ENCODE measurements at regions not wholly inside any gene's neighbourhood (a gene's known extent, or its start where the extent isn't known, plus 50 kb on each side); places are given as distances from the start of the nearest gene placed in this dataset.

DNA sequence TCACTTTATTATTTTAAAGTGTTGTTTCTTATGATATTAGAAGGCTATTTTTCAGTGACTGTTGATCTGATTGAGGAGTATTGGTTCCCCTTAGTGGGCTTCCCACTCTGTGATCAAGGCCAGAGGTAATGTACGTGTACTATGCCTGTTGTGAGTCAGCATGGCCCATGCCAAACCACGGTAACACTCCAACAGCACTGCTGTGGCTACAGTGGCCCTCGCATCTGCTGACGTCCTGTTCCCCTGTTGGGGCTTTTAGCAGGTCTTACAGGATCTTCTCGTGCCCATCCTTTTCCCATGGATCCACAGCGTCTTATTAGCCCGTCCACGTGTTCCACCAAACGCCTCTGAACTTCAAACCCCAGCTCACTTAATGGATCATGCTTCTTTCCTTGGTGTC lies 964.6 kb upstream of the CELF2 start:
- Histone ChIP-seq H3K79me2 (no peaks in the 10 kb centered on the region), H3K4me3 (no peak overlapping the region), H3K9me2 (replicated peaks; ENCODE audit: insufficient read depth) (no peaks in the 10 kb centered on the region), H3K4me2 (no peak overlapping the region), H3K36me3 (replicated peaks; ENCODE audit: insufficient read depth, low read depth) (no peaks in the 10 kb centered on the region), H4K20me1 (ENCODE audit: insufficient read depth, poor library complexity, severe bottlenecking) (no peaks in the 10 kb centered on the region), H2AFZ (no peak overlapping the region), H3K9me3 (ENCODE audit: low read depth) (no peaks in the 10 kb centered on the region), H3K4me1 (ENCODE audit: insufficient read depth) (no peaks in the 10 kb centered on the region), H3K27ac (no peak overlapping the region), H3K27me3 (no peaks in the 10 kb centered on the region)
- TF ChIP-seq EZH2 (IDR thresholded peaks at IDR 0.05; ENCODE audit: borderline replicate concordance) = no peak
- TF ChIP-seq EZH2phosphoT487 (IDR thresholded peaks at IDR 0.05; ENCODE audit: low read depth, severe bottlenecking, unreplicated experiment) = no peak
- TF ChIP-seq, protein P1, sequence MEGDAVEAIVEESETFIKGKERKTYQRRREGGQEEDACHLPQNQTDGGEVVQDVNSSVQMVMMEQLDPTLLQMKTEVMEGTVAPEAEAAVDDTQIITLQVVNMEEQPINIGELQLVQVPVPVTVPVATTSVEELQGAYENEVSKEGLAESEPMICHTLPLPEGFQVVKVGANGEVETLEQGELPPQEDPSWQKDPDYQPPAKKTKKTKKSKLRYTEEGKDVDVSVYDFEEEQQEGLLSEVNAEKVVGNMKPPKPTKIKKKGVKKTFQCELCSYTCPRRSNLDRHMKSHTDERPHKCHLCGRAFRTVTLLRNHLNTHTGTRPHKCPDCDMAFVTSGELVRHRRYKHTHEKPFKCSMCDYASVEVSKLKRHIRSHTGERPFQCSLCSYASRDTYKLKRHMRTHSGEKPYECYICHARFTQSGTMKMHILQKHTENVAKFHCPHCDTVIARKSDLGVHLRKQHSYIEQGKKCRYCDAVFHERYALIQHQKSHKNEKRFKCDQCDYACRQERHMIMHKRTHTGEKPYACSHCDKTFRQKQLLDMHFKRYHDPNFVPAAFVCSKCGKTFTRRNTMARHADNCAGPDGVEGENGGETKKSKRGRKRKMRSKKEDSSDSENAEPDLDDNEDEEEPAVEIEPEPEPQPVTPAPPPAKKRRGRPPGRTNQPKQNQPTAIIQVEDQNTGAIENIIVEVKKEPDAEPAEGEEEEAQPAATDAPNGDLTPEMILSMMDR (IDR thresholded peaks at IDR 0.05; ENCODE audit: poor library complexity) = no peak
- 95% methylated on average over 9 of the region's 9 CpGs for WGBS (ENCODE audit: low lambda C conversion rate, missing lambda C conversion rate)
- no peak for DNase-seq (ENCODE audit: low spot score)

- no peak overlapping the region for H3K4me3 ChIP-seq
- H3K27ac ChIP-seq = no peak overlapping the region
Measured at GRCh38 chr10:10054466-10054865, 963.2 kb upstream of the CELF2 start.

DNA sequence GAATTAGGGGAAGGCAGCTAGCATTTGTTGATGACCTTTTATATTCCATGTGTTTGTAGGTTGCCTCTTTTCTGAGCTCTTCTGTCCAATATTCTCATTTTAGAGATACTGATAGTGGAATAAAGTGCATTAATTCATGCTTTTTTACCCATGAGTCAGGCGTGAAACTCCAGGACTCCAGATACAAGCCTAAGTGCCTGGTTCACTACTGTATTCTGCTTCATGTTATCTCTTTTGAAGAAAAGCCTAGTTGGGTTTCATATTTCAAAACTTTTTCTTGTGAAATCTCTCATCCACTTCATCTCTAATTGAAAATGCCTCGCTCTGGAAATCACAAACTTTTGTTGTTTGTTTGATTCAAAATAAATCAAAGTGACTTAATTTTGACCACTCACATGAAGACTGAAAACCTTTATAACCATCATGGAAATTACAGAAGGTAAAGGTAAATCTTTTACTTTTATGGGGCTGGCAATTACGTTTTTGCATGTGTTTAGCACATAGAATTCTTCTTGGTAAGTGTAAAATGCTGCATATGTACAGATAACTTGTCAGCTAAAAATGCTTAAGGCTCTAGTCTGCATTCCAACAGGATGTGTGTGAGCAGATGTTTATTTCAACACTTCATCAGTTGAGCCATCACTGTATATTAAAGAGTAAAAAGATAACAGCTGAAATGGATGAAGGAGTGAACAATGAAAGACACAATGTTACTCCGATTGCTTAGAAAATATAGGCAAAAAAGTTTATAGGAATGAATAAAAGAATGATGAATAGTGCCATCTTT lies 961.8 kb upstream of the CELF2 start:
- no peak overlapping the region for H3K4me2 ChIP-seq
- TF ChIP-seq EZH2 (IDR thresholded peaks at IDR 0.05; ENCODE audit: borderline replicate concordance) = no peak

More at GRCh38 chr10:10054466-10054865, 963.2 kb upstream of the CELF2 start:
- no peaks in the 10 kb centered on the region for H3K79me2 ChIP-seq
- no peaks in the 10 kb centered on the region for H4K20me1 ChIP-seq (ENCODE audit: insufficient read depth, poor library complexity, severe bottlenecking)
- no peaks in the 10 kb centered on the region for H3K4me1 ChIP-seq (ENCODE audit: insufficient read depth)
- H3K27me3 ChIP-seq = no peaks in the 10 kb centered on the region
- H3K9me3 ChIP-seq (ENCODE audit: low read depth) = no peaks in the 10 kb centered on the region
- H2AFZ ChIP-seq = no peak overlapping the region
- H3K9me2 ChIP-seq (replicated peaks; ENCODE audit: insufficient read depth) = no peaks in the 10 kb centered on the region
- no peaks in the 10 kb centered on the region for H3K36me3 ChIP-seq (replicated peaks; ENCODE audit: insufficient read depth, low read depth)
- 85% methylated on average over 7 of the region's 7 CpGs for WGBS (ENCODE audit: low lambda C conversion rate, missing lambda C conversion rate)
- no peak overlapping the region for H3K4me2 ChIP-seq
- DNase-seq (ENCODE audit: low spot score) = no peak
- TF ChIP-seq EZH2 (IDR thresholded peaks at IDR 0.05; ENCODE audit: borderline replicate concordance) = no peak
- TF ChIP-seq, protein P1 (IDR thresholded peaks at IDR 0.05; ENCODE audit: poor library complexity) = no peak
- TF ChIP-seq EZH2phosphoT487 (IDR thresholded peaks at IDR 0.05; ENCODE audit: low read depth, severe bottlenecking, unreplicated experiment) = no peak

DNA sequence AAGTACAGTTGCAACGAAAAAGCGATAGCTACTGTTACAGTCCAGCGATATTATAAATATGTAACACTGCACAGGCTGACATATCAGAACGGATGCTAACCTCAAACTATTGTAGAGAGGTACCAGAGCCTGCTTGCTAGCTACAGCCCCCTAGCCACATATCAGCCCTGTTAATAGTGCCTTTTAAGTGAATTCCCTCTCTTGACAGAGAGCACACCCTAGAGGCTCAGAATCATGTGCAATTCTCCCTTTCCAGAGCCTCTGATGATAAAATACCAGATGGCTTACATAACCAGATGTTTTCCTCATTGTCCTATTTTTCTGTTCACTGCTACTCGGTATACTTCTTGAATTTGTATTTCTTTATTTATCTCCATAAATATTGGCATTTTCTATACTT lies 960.7 kb upstream of the CELF2 start:
- no peak overlapping the region for H3K4me3 ChIP-seq
- no peaks in the 10 kb centered on the region for H4K20me1 ChIP-seq (ENCODE audit: insufficient read depth, poor library complexity, severe bottlenecking)
- H3K36me3 ChIP-seq (replicated peaks; ENCODE audit: insufficient read depth, low read depth) = no peaks in the 10 kb centered on the region
- no peaks in the 10 kb centered on the region for H3K9me2 ChIP-seq (replicated peaks; ENCODE audit: insufficient read depth)
- peak; percentile 16 for DNase-seq (ENCODE audit: low spot score)
- H3K4me2 ChIP-seq = no peak overlapping the region
- TF ChIP-seq EZH2phosphoT487 (IDR thresholded peaks at IDR 0.05; ENCODE audit: low read depth, severe bottlenecking, unreplicated experiment) (no peak), EZH2 (IDR thresholded peaks at IDR 0.05; ENCODE audit: borderline replicate concordance) (no peak)
- TF ChIP-seq, protein P1 (IDR thresholded peaks at IDR 0.05; ENCODE audit: poor library complexity) = peak; percentile 30
- H3K79me2 ChIP-seq = no peaks in the 10 kb centered on the region
- 69% methylated on average over 5 of the region's 5 CpGs for WGBS (ENCODE audit: low lambda C conversion rate, missing lambda C conversion rate)
- H2AFZ ChIP-seq = no peak overlapping the region
- H3K27me3 ChIP-seq = no peaks in the 10 kb centered on the region
- H3K4me1 ChIP-seq (ENCODE audit: insufficient read depth) = no peaks in the 10 kb centered on the region
- H3K9me3 ChIP-seq (ENCODE audit: low read depth) = no peaks in the 10 kb centered on the region
- H3K27ac ChIP-seq = no peak overlapping the region

More for the DNA sequence above, 961.8 kb upstream of the CELF2 start:
- no peaks in the 10 kb centered on the region for H3K79me2 ChIP-seq
- H3K9me3 ChIP-seq (ENCODE audit: low read depth) = no peaks in the 10 kb centered on the region
- peak overlapping the region; percentile 41 for H3K27ac ChIP-seq
- WGBS (ENCODE audit: low lambda C conversion rate, missing lambda C conversion rate) = 65% methylated on average over 4 of the region's 4 CpGs
- H2AFZ ChIP-seq = no peak overlapping the region
- no peaks in the 10 kb centered on the region for H4K20me1 ChIP-seq (ENCODE audit: insufficient read depth, poor library complexity, severe bottlenecking)
- H3K9me2 ChIP-seq (replicated peaks; ENCODE audit: insufficient read depth) = no peaks in the 10 kb centered on the region
- no peaks in the 10 kb centered on the region for H3K27me3 ChIP-seq
- no peaks in the 10 kb centered on the region for H3K4me1 ChIP-seq (ENCODE audit: insufficient read depth)
- DNase-seq (ENCODE audit: low spot score) = no peak
- no peaks in the 10 kb centered on the region for H3K36me3 ChIP-seq (replicated peaks; ENCODE audit: insufficient read depth, low read depth)
- H3K4me3 ChIP-seq = no peak overlapping the region
